GM18502 (cell line): ENCODE measurements at regions not wholly inside any gene's neighbourhood (a gene's known extent, or its start where the extent isn't known, plus 50 kb on each side); places are given as distances from the start of the nearest gene placed in this dataset.

Experiments
- ATAC-seq: cut with Tn5 transposase; IDR thresholded peaks from one replicate; pipeline ENCODE4 v1.9.1; 2021; ENCODE audit warnings: mild to moderate bottlenecking; ENCODE audit not compliant: unreplicated experiment, poor library complexity

GRCh38 chr22:27546157-27546935 is 255.2 kb downstream of the MN1 start:
- no peak for ATAC-seq

GRCh38 chr22:27551402-27551801 is 250.2 kb downstream of the MN1 start:
- ATAC-seq, result no peak

GRCh38 chr22:27552176-27552575 is 249.4 kb downstream of the MN1 start:
- no peak for ATAC-seq

GRCh38 chr22:27552863-27553262 is 248.7 kb downstream of the MN1 start:
- no peak for ATAC-seq

GRCh38 chr22:27554106-27554811 is 247.3 kb downstream of the MN1 start:
- ATAC-seq, result no peak

GRCh38 chr22:27554841-27555456 is 246.6 kb downstream of the MN1 start:
- no peak for ATAC-seq

GRCh38 chr22:27556371-27556770 is 245.2 kb downstream of the MN1 start:
- no peak for ATAC-seq

- no peak for ATAC-seq
Measured at GRCh38 chr22:27557286-27558008, 244.1 kb downstream of the MN1 start.

- no peak for ATAC-seq
Measured at GRCh38 chr22:27558658-27559371, 242.7 kb downstream of the MN1 start.

GRCh38 chr22:27560781-27561180 is 240.8 kb downstream of the MN1 start:
- ATAC-seq, result no peak

GRCh38 chr22:27561286-27561904 is 240.2 kb downstream of the MN1 start:
- no peak for ATAC-seq

GRCh38 chr22:27564806-27565205 is 236.8 kb downstream of the MN1 start:
- ATAC-seq, result no peak

GRCh38 chr22:27566602-27567001 is 235.0 kb downstream of the MN1 start:
- ATAC-seq, result no peak

GRCh38 chr22:27568265-27568664 is 233.3 kb downstream of the MN1 start:
- no peak for ATAC-seq

GRCh38 chr22:27571463-27572277 is 229.9 kb downstream of the MN1 start:
- ATAC-seq, result no peak

GRCh38 chr22:27572278-27572666 is 229.3 kb downstream of the MN1 start:
- ATAC-seq, result no peak

- no peak for ATAC-seq
Measured at GRCh38 chr22:27573280-27574001, 228.1 kb downstream of the MN1 start.

- no peak for ATAC-seq
Measured at GRCh38 chr22:27574002-27574366, 227.6 kb downstream of the MN1 start.
